ENCODE measurements at regions not wholly inside any gene's neighbourhood (a gene's known extent, or its start where the extent isn't known, plus 50 kb on each side); places are given as distances from the start of the nearest gene placed in this dataset.
"Not testable (repeated sequence)": the region's sequence is repeated elsewhere in the genome, so short reads cannot be mapped to it uniquely, and the experiment has no call there.

GRCh38 chr4:145293658-145294057 is 113.3 kb upstream of the OTUD4 start:
- FAIRE-seq, result no peak

GRCh38 chr4:145290955-145291354 is 110.6 kb upstream of the OTUD4 start:
- FAIRE-seq, result no peak

- FAIRE-seq, result no peak
Observed at GRCh38 chr4:145289403-145290076, 109.2 kb upstream of the OTUD4 start.

GRCh38 chr4:145287351-145287750 is 107.0 kb upstream of the OTUD4 start:
- FAIRE-seq, result no peak

GRCh38 chr4:145285928-145286327 is 105.5 kb upstream of the OTUD4 start:
- FAIRE-seq, result no peak

- no peak for FAIRE-seq
Observed at GRCh38 chr4:145283909-145284308, 103.5 kb upstream of the OTUD4 start.

- FAIRE-seq, result no peak
Observed at GRCh38 chr4:145281951-145282350, 101.6 kb upstream of the OTUD4 start.

- FAIRE-seq, result no peak
Observed at GRCh38 chr4:145281224-145281623, 100.8 kb upstream of the OTUD4 start.

- FAIRE-seq, result no peak
Observed at GRCh38 chr4:145280541-145280940, 100.2 kb upstream of the OTUD4 start.

- FAIRE-seq, result no peak
Observed at GRCh38 chr4:145279122-145279960, 99.0 kb upstream of the OTUD4 start.

- no peak for FAIRE-seq
Observed at GRCh38 chr4:145278341-145279121, 98.1 kb upstream of the OTUD4 start.

GRCh38 chr4:145277011-145277410 is 96.6 kb upstream of the OTUD4 start:
- FAIRE-seq, result no peak

GRCh38 chr4:145276050-145276449 is 95.7 kb upstream of the OTUD4 start:
- FAIRE-seq, result no peak

GRCh38 chr4:145271194-145271593 is 90.8 kb upstream of the OTUD4 start:
- no peak for FAIRE-seq

- FAIRE-seq, result no peak
Observed at GRCh38 chr4:145266881-145267280, 86.5 kb upstream of the OTUD4 start.

GRCh38 chr4:145260091-145260490 is 79.7 kb upstream of the OTUD4 start:
- no peak for FAIRE-seq

GRCh38 chr4:145255311-145255710 is 74.9 kb upstream of the OTUD4 start:
- FAIRE-seq, result not testable (repeated sequence)

- FAIRE-seq, result no peak
Observed at GRCh38 chr4:145252190-145252589, 71.8 kb upstream of the OTUD4 start.

GRCh38 chr4:145251391-145251790 is 71.0 kb upstream of the OTUD4 start:
- FAIRE-seq, result no peak

- no peak for FAIRE-seq
Observed at GRCh38 chr4:145248971-145249370, 68.6 kb upstream of the OTUD4 start.

GRCh38 chr4:145248502-145248901 is 68.1 kb upstream of the OTUD4 start:
- no peak for FAIRE-seq

GRCh38 chr4:145234091-145234706 is 53.8 kb upstream of the OTUD4 start:
- peak; percentile 35 for FAIRE-seq

All from A204.1 (cell line).